HCT116 (cell line): ENCODE measurements at regions not wholly inside any gene's neighbourhood (a gene's known extent, or its start where the extent isn't known, plus 50 kb on each side); places are given as distances from the start of the nearest gene placed in this dataset.

Source experiments
- ATAC-seq: fragments of 200-7000 bp; cut with Tn5 transposase; 2 replicates; pipeline ENCODE4 v1.9.1; 2020; ENCODE audit warnings: mild to moderate bottlenecking, moderate library complexity
- BruUV-seq: library from RNA; stranded (reverse); fragments of 400-500 nt; replicated peaks from 2 replicates; lab custom pipeline; 2021; lab: Mats Ljungman, UMichigan
- CTCF ChIA-PET: fragments of 300-600 bp; sonication (Branson Sonifier 250); formaldehyde crosslinking; loops from one replicate; lab custom pipeline; 2021; ENCODE audit warnings: antibody characterized with exemption; lab: Charles Lee
- POLR2A ChIA-PET: fragments of 300-600, 350-600 bp; sonication (Branson Sonifier 250); formaldehyde crosslinking; loops from one replicate; lab custom pipeline; 2021; ENCODE audit warnings: antibody characterized with exemption; lab: Charles Lee
- RAD21 ChIA-PET, 2 experiments: fragments of 300-600 bp; sonication (Branson Sonifier 250); formaldehyde crosslinking; loops; one replicate each; lab custom pipeline; 2023; ENCODE audit warnings: low total read pairs in 2 of 2; ENCODE audit not compliant: uncharacterized antibody in 2 of 2, unreplicated experiment in 2 of 2, low non-redundant PET in 1 of 2; lab: Charles Lee
- DNase-seq: peaks from one replicate; pipeline ENCODE4 v3.0.0-alpha.2; 2010; ENCODE audit warnings: low read depth, low spot score
- H2AFZ ChIP-seq: fragments of 200-600 bp; shearing (Covaris generic), sonication (generic); 2 replicates; pipeline ENCODE4 v1.6.1; 2017; ENCODE audit warnings: low read depth, mixed run types, mixed read lengths, antibody characterized with exemption, low read length; ENCODE audit not compliant: poor library complexity, severe bottlenecking
- H3K27ac ChIP-seq: 2 replicates; pipeline ENCODE4 v1.5.1; 2012; ENCODE audit warnings: low read depth, low read length
- H3K27me3 ChIP-seq: fragments of 200-600 bp; sonication (generic); 2 replicates; pipeline ENCODE4 v1.6.1; 2016; ENCODE audit warnings: mixed run types, low read length, mixed read lengths; ENCODE audit not compliant: insufficient read depth
- H3K36me3 ChIP-seq, 2 experiments: fragments of 200-500 bp in 1 of 2; fragments of 200-600 bp in 1 of 2; sonication (Bioruptor generic) in 1 of 2; sonication (generic) in 1 of 2; 2 replicates each; pipeline versions ENCODE4 v1.5.1 to v1.6.1; 2014 to 2016; ENCODE audit warnings: low read length in 2 of 2, inconsistent platforms in 1 of 2, mixed read lengths in 1 of 2, mixed run types in 1 of 2; ENCODE audit not compliant: insufficient read depth in 2 of 2, control insufficient read depth in 1 of 2
- H3K4me1 ChIP-seq, 2 experiments: fragments of 200-600 bp in 1 of 2; sonication (generic) in 1 of 2; 2 replicates each; pipeline versions ENCODE4 v1.5.1 to v1.6.1; 2012 to 2017; ENCODE audit warnings: low read length in 2 of 2, inconsistent platforms in 1 of 2, mild to moderate bottlenecking in 1 of 2, mixed read lengths in 1 of 2, mixed run types in 1 of 2, moderate library complexity in 1 of 2; ENCODE audit not compliant: insufficient read depth in 2 of 2, control insufficient read depth in 1 of 2
- H3K4me2 ChIP-seq: fragments of 200-600 bp; sonication (generic); 2 replicates; pipeline ENCODE4 v1.6.1; 2017; ENCODE audit warnings: mixed run types, low read length, mixed read lengths
- H3K4me3 ChIP-seq, 2 experiments: fragments of 200-600 bp in 1 of 2; sonication (generic) in 1 of 2; replicated peaks in 1 of 2; 2 replicates each; pipeline ENCODE4 v1.5.1; 2011 to 2016; ENCODE audit warnings: low read length in 2 of 2, control low read depth in 1 of 2, low read depth in 1 of 2, mild to moderate bottlenecking in 1 of 2, mixed read lengths in 1 of 2, mixed run types in 1 of 2
- H3K79me2 ChIP-seq: fragments of 200-600 bp; sonication (generic); 2 replicates; pipeline ENCODE4 v1.6.1; 2017; ENCODE audit warnings: mild to moderate bottlenecking, mixed run types, low read length, moderate library complexity, mixed read lengths; ENCODE audit not compliant: insufficient read depth
- H3K9ac ChIP-seq: fragments of 200-600 bp; sonication (generic); 2 replicates; pipeline ENCODE4 v1.6.1; 2016; ENCODE audit warnings: low read length, mixed read lengths
- H3K9me2 ChIP-seq: fragments of 200-600 bp; sonication (generic), shearing (Covaris generic); 2 replicates; pipeline ENCODE4 v1.6.1; 2017; ENCODE audit warnings: mixed run types, mild to moderate bottlenecking, moderate library complexity; ENCODE audit not compliant: insufficient read depth
- H3K9me3 ChIP-seq, 2 experiments: fragments of 200-500 bp in 1 of 2; fragments of 200-600 bp in 1 of 2; sonication (Bioruptor generic) in 1 of 2; sonication (generic) in 1 of 2; 2 replicates each; pipeline ENCODE4 v1.6.1; 2014 to 2017; ENCODE audit warnings: low read length in 2 of 2, mixed read lengths in 2 of 2, inconsistent platforms in 1 of 2, low read depth in 1 of 2, mild to moderate bottlenecking in 1 of 2, mixed run types in 1 of 2, moderate library complexity in 1 of 2; ENCODE audit not compliant: control insufficient read depth in 1 of 2, insufficient read depth in 1 of 2
- H4K20me1 ChIP-seq: fragments of 200-600 bp; sonication (generic), shearing (Covaris generic); 2 replicates; pipeline ENCODE4 v1.6.1; 2017; ENCODE audit warnings: mixed run types, mild to moderate bottlenecking, moderate library complexity; ENCODE audit not compliant: insufficient read depth
- CEBPB ChIP-seq: IDR thresholded peaks from 2 replicates; pipeline ENCODE4 v1.6.1; 2012; ENCODE audit warnings: low read depth
- EGR1 ChIP-seq: IDR thresholded peaks from 2 replicates; pipeline ENCODE4 v1.6.1; 2012; ENCODE audit warnings: low read depth
- ELF1 ChIP-seq: IDR thresholded peaks from 2 replicates; pipeline ENCODE4 v1.6.1; 2012; ENCODE audit warnings: low read depth, borderline replicate concordance
- EZH2 ChIP-seq: fragments of 200-600 bp; sonication (generic); IDR thresholded peaks from 2 replicates; pipeline ENCODE4 v1.6.1; 2017; ENCODE audit warnings: antibody characterized with exemption, mixed run types
- JUND ChIP-seq: IDR thresholded peaks from 2 replicates; pipeline ENCODE4 v1.6.1; 2012
- POLR2A ChIP-seq: IDR thresholded peaks from 2 replicates; pipeline ENCODE4 v1.7.0; 2011; ENCODE audit warnings: borderline replicate concordance; ENCODE audit not compliant: insufficient read depth, insufficient read length; ENCODE audit errors: extremely low read depth
- RAD21 ChIP-seq: IDR thresholded peaks from 2 replicates; pipeline ENCODE4 v1.6.1; 2012; ENCODE audit warnings: low read depth, mild to moderate bottlenecking
- SP1 ChIP-seq: IDR thresholded peaks from 2 replicates; pipeline ENCODE4 v1.6.1; 2012; ENCODE audit warnings: low read depth
- SRF ChIP-seq: IDR thresholded peaks from 2 replicates; pipeline ENCODE4 v1.6.1; 2012; ENCODE audit warnings: low read depth
- TCF7L2 ChIP-seq: IDR thresholded peaks from 2 replicates; pipeline ENCODE4 v1.7.0; 2011; ENCODE audit warnings: borderline replicate concordance, inconsistent platforms; ENCODE audit not compliant: insufficient read depth, insufficient read length; ENCODE audit errors: extremely low read depth
- YY1 ChIP-seq: IDR thresholded peaks from 2 replicates; pipeline ENCODE4 v1.6.1; 2011; ENCODE audit warnings: low read length, low read depth, moderate library complexity, mild to moderate bottlenecking; ENCODE audit not compliant: insufficient replicate concordance; ENCODE audit errors: extremely low read depth
- ZNF274 ChIP-seq: fragments of 200-500 bp; sonication (Bioruptor generic); IDR thresholded peaks from 2 replicates; pipeline ENCODE4 v1.6.1; 2014; ENCODE audit warnings: mild to moderate bottlenecking, low read depth, low read length, inconsistent platforms
- intact Hi-C: fragments of 100-400 bp; cut with micrococcal nuclease; formaldehyde crosslinking; loops from 2 replicates; pipeline ENCODE4 v1.10.0; 2022
- TF ChIP-seq, protein P1 (sequence below), 3 experiments: fragments of 200-600 bp in 1 of 3; sonication (generic) in 1 of 3; IDR thresholded peaks in 2 of 3; conservative IDR thresholded peaks in 1 of 3; 2 replicates each; pipeline ENCODE4 v1.5.1; 2012 to 2017; ENCODE audit warnings: low read depth in 2 of 3, low read length in 2 of 3, antibody characterized with exemption in 1 of 3, borderline replicate concordance in 1 of 3, control low read depth in 1 of 3, mild to moderate bottlenecking in 1 of 3, mixed read lengths in 1 of 3, mixed run types in 1 of 3, moderate library complexity in 1 of 3; ENCODE audit not compliant: insufficient read depth in 1 of 3
- TF ChIP-seq, protein P2 (sequence below): IDR thresholded peaks from 2 replicates; pipeline ENCODE4 v1.6.1; 2012; ENCODE audit warnings: low read depth

DNA sequence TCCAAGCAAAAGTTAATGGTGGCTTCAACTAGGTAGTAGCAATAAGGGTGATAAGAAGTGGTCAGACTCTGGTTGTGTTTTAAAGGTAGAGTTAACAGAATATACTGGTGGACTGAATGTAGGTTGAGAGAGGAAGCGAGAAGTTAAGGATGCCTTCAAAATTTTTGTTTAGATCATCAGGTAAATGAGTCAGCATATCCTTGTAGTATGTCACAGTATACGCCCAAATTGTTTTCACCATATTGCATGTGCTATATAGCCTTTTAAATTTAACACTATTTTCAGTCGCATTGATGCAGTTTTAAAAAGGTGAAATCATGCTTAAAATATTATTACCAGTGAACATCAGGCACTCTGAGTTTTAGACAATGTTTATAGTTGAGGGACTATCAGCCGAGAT, 74.6 kb downstream of the RBM11 start:
- Histone ChIP-seq H3K27me3 (no peaks in the 10 kb centered on the region), H2AFZ (no peak overlapping the region), H3K9me2 (no peaks in the 10 kb centered on the region), H3K36me3 (no peaks in the 10 kb centered on the region), H3K27ac (no peak overlapping the region), H3K4me3 (no peak overlapping the region), H3K4me1 (no peaks in the 10 kb centered on the region), H3K79me2 (no peaks in the 10 kb centered on the region), H3K9ac (no peak overlapping the region), H3K4me2 (no peak overlapping the region), H4K20me1 (no peaks in the 10 kb centered on the region), H3K9me3 (peaks cover 0 to 4% of the 10 kb centered on the region in 2 experiments; a peak in 1 of 4 replicates)
- ATAC-seq (no peak), DNase-seq (no peak)
- intact Hi-C loops = no loop called here
- no TSS peak for BruUV-seq
- POLR2A ChIA-PET = no interaction called here
- CTCF ChIA-PET = no interaction called here
- RAD21 ChIA-PET = no interaction called here
- no peak for TF ChIP-seq TCF7L2
- TF ChIP-seq SRF = no peak
- TF ChIP-seq JUND = no peak
- no peak for TF ChIP-seq EZH2
- TF ChIP-seq POLR2A = no peak
- no peak for TF ChIP-seq ELF1
- TF ChIP-seq CEBPB = no peak
- TF ChIP-seq YY1 = no peak
- TF ChIP-seq, protein P1, sequence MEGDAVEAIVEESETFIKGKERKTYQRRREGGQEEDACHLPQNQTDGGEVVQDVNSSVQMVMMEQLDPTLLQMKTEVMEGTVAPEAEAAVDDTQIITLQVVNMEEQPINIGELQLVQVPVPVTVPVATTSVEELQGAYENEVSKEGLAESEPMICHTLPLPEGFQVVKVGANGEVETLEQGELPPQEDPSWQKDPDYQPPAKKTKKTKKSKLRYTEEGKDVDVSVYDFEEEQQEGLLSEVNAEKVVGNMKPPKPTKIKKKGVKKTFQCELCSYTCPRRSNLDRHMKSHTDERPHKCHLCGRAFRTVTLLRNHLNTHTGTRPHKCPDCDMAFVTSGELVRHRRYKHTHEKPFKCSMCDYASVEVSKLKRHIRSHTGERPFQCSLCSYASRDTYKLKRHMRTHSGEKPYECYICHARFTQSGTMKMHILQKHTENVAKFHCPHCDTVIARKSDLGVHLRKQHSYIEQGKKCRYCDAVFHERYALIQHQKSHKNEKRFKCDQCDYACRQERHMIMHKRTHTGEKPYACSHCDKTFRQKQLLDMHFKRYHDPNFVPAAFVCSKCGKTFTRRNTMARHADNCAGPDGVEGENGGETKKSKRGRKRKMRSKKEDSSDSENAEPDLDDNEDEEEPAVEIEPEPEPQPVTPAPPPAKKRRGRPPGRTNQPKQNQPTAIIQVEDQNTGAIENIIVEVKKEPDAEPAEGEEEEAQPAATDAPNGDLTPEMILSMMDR (IDR thresholded peaks at IDR 0.05 in 2 of 3, conservative IDR thresholded peaks at IDR 0.05 in 1 of 3; ENCODE audit: borderline replicate concordance in 1 of 3, insufficient read depth in 1 of 3, low read depth in 2 of 3, low read length in 2 of 3) = no peak

DNA sequence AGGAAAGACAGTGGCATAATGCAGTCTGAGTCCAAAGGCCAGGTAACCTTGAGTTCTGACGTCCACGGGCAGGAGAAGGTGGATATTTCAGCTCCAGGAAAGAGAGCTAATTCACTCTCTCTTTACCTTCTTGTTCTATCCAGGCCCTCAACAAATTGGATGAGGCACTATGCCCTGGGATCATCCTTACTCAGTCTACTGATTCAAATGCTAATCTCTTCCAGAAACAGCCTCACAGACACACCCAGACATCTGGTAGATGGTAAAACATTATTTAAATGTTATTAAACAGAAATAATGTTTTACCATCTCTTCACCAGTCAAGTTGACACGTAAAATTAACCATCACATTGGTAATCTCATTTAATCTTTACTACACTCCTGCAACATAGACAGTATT, 73.0 kb downstream of the RBM11 start:
- Histone ChIP-seq H3K27ac (no peak overlapping the region), H3K36me3 (no peaks in the 10 kb centered on the region), H3K9ac (no peak overlapping the region), H4K20me1 (no peaks in the 10 kb centered on the region), H3K4me2 (no peak overlapping the region), H3K9me3 (peaks cover 0 to 4% of the 10 kb centered on the region in 2 experiments; a peak in 1 of 4 replicates), H3K79me2 (no peaks in the 10 kb centered on the region), H3K27me3 (no peaks in the 10 kb centered on the region), H3K4me1 (no peaks in the 10 kb centered on the region), H3K9me2 (no peaks in the 10 kb centered on the region), H2AFZ (no peak overlapping the region), H3K4me3 (no peak overlapping the region)
- ATAC-seq = no peak
- POLR2A ChIA-PET = no interaction called here
- BruUV-seq = no TSS peak
- TF ChIP-seq RAD21 = no peak
- TF ChIP-seq, protein P2, sequence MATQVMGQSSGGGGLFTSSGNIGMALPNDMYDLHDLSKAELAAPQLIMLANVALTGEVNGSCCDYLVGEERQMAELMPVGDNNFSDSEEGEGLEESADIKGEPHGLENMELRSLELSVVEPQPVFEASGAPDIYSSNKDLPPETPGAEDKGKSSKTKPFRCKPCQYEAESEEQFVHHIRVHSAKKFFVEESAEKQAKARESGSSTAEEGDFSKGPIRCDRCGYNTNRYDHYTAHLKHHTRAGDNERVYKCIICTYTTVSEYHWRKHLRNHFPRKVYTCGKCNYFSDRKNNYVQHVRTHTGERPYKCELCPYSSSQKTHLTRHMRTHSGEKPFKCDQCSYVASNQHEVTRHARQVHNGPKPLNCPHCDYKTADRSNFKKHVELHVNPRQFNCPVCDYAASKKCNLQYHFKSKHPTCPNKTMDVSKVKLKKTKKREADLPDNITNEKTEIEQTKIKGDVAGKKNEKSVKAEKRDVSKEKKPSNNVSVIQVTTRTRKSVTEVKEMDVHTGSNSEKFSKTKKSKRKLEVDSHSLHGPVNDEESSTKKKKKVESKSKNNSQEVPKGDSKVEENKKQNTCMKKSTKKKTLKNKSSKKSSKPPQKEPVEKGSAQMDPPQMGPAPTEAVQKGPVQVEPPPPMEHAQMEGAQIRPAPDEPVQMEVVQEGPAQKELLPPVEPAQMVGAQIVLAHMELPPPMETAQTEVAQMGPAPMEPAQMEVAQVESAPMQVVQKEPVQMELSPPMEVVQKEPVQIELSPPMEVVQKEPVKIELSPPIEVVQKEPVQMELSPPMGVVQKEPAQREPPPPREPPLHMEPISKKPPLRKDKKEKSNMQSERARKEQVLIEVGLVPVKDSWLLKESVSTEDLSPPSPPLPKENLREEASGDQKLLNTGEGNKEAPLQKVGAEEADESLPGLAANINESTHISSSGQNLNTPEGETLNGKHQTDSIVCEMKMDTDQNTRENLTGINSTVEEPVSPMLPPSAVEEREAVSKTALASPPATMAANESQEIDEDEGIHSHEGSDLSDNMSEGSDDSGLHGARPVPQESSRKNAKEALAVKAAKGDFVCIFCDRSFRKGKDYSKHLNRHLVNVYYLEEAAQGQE = no peak
- no peak for TF ChIP-seq SP1
- TF ChIP-seq JUND = no peak
- no peak for TF ChIP-seq TCF7L2
- TF ChIP-seq CEBPB = no peak
- TF ChIP-seq ZNF274 = no peak
- TF ChIP-seq EGR1 = no peak
- RAD21 ChIA-PET = no interaction called here
- intact Hi-C loops = no loop called here
- no peak for DNase-seq
- CTCF ChIA-PET = no interaction called here
